ENCODE measurements at regions not wholly inside any gene's neighbourhood (a gene's known extent, or its start where the extent isn't known, plus 50 kb on each side); places are given as distances from the start of the nearest gene placed in this dataset.

DNA sequence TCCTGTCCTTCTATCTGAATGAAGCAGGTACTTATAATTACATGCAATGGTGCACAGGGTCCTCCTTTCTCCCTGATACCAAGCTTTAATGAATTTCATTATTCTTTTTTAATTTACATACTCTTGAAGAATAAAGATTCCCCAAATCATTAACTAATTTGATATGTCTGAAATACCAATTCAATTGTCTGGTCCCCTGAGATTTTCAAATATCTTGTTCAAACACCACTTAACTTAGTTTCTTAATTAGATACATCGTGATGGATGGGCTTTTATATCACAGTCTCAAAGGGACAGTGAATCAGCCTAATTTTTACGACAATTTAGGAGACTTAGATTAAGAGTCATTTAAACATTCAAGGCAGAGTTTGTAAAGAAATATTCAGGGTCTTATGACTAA lies 1054.6 kb downstream of the PLA2G4A start:
- H2AFZ ChIP-seq (ENCODE audit: low read depth, low read length): no peak overlapping the region
- H4K20me1 ChIP-seq (ENCODE audit: insufficient read depth): no peaks in the 10 kb centered on the region
- no peak overlapping the region for H3K9ac ChIP-seq (ENCODE audit: low read length)

DNA sequence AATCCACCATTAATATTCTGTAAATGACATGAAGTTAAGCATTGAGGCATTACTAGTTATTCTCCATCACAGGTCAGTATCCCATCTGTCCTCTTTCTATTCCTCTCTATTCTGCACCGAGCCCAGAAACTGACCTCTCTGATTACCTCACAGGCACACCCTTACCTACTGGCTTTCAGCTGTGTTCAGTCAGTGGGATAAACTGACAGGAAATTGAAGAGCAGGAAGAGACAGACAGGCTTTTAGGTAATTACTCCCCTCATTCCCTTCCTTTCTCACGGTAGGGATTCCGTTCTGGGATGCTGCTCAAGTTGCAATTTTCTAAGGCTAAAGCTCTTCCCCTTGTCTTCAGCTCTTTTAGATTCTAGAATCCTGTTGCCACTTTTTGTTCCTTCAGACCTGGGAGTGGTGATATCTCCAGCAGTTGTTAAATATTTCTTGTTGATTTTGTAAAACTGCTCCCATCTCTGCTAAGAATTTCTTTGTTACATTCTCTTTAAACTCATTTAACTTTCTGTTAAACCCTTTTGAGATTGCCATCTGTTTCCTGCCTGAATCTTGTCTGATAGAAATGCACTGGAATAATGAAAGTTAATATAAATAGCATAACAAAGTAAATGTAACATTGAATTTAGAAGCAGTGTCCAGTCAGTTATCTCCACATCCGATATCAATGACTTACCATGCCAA lies 1063.4 kb downstream of the PLA2G4A start:
- no peak overlapping the region for H2AFZ ChIP-seq (ENCODE audit: low read depth, low read length)

More for the DNA sequence above, 1054.6 kb downstream of the PLA2G4A start:
- TF ChIP-seq SMC3 (conservative IDR thresholded peaks at IDR 0.05; ENCODE audit: poor library complexity) (no peak), TAF1 (IDR thresholded peaks at IDR 0.05; ENCODE audit: low read depth) (no peak), RAD21 (conservative IDR thresholded peaks at IDR 0.05) (no peak), EZH2 (IDR thresholded peaks at IDR 0.05; ENCODE audit: borderline replicate concordance, insufficient read depth, low read length, poor library complexity, severe bottlenecking) (no peak), MXI1 (conservative IDR thresholded peaks at IDR 0.05; ENCODE audit: poor library complexity, severe bottlenecking) (no peak), EP300 (conservative IDR thresholded peaks at IDR 0.05; ENCODE audit: poor library complexity, severe bottlenecking) (no peak)
- TF ChIP-seq, protein P1, sequence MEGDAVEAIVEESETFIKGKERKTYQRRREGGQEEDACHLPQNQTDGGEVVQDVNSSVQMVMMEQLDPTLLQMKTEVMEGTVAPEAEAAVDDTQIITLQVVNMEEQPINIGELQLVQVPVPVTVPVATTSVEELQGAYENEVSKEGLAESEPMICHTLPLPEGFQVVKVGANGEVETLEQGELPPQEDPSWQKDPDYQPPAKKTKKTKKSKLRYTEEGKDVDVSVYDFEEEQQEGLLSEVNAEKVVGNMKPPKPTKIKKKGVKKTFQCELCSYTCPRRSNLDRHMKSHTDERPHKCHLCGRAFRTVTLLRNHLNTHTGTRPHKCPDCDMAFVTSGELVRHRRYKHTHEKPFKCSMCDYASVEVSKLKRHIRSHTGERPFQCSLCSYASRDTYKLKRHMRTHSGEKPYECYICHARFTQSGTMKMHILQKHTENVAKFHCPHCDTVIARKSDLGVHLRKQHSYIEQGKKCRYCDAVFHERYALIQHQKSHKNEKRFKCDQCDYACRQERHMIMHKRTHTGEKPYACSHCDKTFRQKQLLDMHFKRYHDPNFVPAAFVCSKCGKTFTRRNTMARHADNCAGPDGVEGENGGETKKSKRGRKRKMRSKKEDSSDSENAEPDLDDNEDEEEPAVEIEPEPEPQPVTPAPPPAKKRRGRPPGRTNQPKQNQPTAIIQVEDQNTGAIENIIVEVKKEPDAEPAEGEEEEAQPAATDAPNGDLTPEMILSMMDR (IDR thresholded peaks at IDR 0.05; ENCODE audit: poor library complexity, severe bottlenecking): no peak
- Histone ChIP-seq H3F3A (ENCODE audit: insufficient read depth, low read length, poor library complexity, severe bottlenecking) (no peaks in the 10 kb centered on the region), H3K27me3 (ENCODE audit: insufficient read depth, low read depth, low read length) (no peaks in the 10 kb centered on the region), H3K9me3 (ENCODE audit: low read length) (no peaks in the 10 kb centered on the region), H3K79me2 (replicated peaks; ENCODE audit: insufficient read depth, low read length) (no peaks in the 10 kb centered on the region), H3K27ac (ENCODE audit: low read length) (no peak overlapping the region), H3K9me2 (ENCODE audit: insufficient read depth, low read length) (no peaks in the 10 kb centered on the region), H3K4me2 (ENCODE audit: low read length) (no peak overlapping the region), H3K36me3 (ENCODE audit: insufficient read depth, low read length) (no peaks in the 10 kb centered on the region), H3K4me3 (ENCODE audit: low read length) (no peak overlapping the region)

More for the DNA sequence above, 1063.4 kb downstream of the PLA2G4A start:
- TF ChIP-seq TAF1 (IDR thresholded peaks at IDR 0.05; ENCODE audit: low read depth) (no peak), RAD21 (conservative IDR thresholded peaks at IDR 0.05) (no peak), SMC3 (conservative IDR thresholded peaks at IDR 0.05; ENCODE audit: poor library complexity) (no peak), MXI1 (conservative IDR thresholded peaks at IDR 0.05; ENCODE audit: poor library complexity, severe bottlenecking) (no peak), EP300 (conservative IDR thresholded peaks at IDR 0.05; ENCODE audit: poor library complexity, severe bottlenecking) (no peak), POLR2AphosphoS5 (IDR thresholded peaks at IDR 0.05) (no peak)
- TF ChIP-seq, protein P2, sequence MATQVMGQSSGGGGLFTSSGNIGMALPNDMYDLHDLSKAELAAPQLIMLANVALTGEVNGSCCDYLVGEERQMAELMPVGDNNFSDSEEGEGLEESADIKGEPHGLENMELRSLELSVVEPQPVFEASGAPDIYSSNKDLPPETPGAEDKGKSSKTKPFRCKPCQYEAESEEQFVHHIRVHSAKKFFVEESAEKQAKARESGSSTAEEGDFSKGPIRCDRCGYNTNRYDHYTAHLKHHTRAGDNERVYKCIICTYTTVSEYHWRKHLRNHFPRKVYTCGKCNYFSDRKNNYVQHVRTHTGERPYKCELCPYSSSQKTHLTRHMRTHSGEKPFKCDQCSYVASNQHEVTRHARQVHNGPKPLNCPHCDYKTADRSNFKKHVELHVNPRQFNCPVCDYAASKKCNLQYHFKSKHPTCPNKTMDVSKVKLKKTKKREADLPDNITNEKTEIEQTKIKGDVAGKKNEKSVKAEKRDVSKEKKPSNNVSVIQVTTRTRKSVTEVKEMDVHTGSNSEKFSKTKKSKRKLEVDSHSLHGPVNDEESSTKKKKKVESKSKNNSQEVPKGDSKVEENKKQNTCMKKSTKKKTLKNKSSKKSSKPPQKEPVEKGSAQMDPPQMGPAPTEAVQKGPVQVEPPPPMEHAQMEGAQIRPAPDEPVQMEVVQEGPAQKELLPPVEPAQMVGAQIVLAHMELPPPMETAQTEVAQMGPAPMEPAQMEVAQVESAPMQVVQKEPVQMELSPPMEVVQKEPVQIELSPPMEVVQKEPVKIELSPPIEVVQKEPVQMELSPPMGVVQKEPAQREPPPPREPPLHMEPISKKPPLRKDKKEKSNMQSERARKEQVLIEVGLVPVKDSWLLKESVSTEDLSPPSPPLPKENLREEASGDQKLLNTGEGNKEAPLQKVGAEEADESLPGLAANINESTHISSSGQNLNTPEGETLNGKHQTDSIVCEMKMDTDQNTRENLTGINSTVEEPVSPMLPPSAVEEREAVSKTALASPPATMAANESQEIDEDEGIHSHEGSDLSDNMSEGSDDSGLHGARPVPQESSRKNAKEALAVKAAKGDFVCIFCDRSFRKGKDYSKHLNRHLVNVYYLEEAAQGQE (IDR thresholded peaks at IDR 0.05; ENCODE audit: borderline replicate concordance): peak; percentile 29
- TF ChIP-seq, protein P1 (IDR thresholded peaks at IDR 0.05; ENCODE audit: poor library complexity, severe bottlenecking): no peak
- peak overlapping the region; percentile 25 for H3K27ac ChIP-seq (ENCODE audit: low read length)
- no peaks in the 10 kb centered on the region for H4K20me1 ChIP-seq (ENCODE audit: insufficient read depth)
- no peaks in the 10 kb centered on the region for H3K27me3 ChIP-seq (ENCODE audit: insufficient read depth, low read depth, low read length)
- no peak overlapping the region for H3K4me2 ChIP-seq (ENCODE audit: low read length)
- no peak overlapping the region for H3K4me3 ChIP-seq (ENCODE audit: low read length)
- no peak overlapping the region for H3K9ac ChIP-seq (ENCODE audit: low read length)
- H3K9me2 ChIP-seq (ENCODE audit: insufficient read depth, low read length): no peaks in the 10 kb centered on the region
- H3K36me3 ChIP-seq (ENCODE audit: insufficient read depth, low read length): no peaks in the 10 kb centered on the region
- no peaks in the 10 kb centered on the region for H3K79me2 ChIP-seq (replicated peaks; ENCODE audit: insufficient read depth, low read length)
- H3F3A ChIP-seq (ENCODE audit: insufficient read depth, low read length, poor library complexity, severe bottlenecking): peaks cover 4% of the 10 kb centered on the region
- no peaks in the 10 kb centered on the region for H3K9me3 ChIP-seq (ENCODE audit: low read length)
